Globus pallidus (tissue), 1 donor: ENCODE measurements at regions not wholly inside any gene's neighbourhood (a gene's known extent, or its start where the extent isn't known, plus 50 kb on each side); places are given as distances from the start of the nearest gene placed in this dataset.
A peak's percentile ranks its signal among the peaks of the same experiment; 100 is the strongest.

ENCODE experiments used
- DNase-seq: peaks from one replicate; pipeline ENCODE4 v3.0.0-alpha.2; 2015; ENCODE audit warnings: low spot score

DNA sequence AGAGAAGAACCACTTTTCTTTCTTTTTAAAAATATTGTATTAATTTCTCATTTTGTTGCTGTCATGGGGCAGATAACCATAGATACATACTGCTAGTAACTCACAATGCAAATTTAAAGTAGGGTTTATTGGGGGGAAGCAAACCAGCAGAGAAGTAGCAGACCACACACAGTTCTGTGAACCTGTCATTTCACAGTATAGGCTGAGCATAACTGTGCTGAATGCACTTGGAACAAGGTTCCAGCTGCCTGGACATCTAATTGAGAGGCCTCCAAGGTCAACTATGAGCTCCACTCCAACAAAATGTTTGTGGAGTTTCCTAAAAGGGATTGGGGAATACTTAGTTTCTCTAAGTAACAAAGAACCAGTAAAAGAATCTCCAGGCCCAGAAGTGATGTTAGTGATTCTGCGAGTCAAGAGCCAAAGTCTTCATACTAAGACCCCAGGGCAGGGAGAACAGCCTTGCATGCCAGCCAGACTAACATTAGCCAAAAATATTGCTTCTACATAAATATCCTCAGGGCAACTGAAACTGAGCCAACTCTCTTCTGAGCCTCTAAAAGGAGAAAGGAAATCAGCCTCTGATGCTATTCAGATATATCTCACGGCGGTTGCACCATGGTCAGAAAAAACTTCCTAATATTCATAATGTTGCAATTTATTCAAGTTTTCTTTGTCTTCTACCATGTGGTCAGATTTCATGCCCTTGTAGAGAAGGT is 856.4 kb upstream of the ALCAM start:
- no peak for DNase-seq

DNA sequence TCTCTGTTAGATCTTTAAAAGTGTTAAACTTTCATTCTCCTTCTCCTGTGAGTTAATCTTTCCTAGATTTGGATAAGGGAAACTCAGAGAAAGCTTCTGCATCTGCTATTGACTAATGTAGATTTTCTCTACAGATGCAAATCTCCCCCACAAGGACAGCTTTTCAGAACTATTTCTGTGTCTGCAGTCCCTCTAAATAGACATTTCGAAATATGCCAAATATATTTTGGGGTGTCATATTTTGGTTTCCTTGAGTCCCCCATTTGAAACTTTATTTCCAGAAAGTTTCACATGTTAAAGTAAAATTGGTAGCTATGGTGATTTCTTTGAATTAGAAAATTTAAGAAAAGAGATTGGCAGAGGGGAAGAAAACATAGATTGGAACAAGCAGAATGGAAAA is 852.3 kb upstream of the ALCAM start:
- no peak for DNase-seq

DNA sequence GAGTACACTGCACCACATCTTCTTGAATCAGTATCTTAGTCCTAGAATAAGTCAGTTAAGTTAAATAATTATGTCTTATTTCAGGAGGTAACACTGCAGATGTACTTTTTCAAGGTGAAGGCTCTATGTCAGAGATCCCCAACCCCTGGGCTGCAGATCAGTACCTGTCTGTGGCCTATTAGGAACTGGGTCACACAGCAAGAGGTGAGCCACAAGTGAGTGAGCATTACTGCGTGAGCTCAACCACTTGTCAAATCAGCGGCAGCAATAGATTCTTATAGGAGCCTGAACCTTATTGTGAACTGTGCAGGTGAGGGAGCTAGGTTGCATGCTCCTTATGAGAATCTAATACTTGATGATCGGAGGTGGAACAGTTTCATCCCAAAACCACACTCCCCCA is 851.9 kb upstream of the ALCAM start:
- no peak for DNase-seq

DNA sequence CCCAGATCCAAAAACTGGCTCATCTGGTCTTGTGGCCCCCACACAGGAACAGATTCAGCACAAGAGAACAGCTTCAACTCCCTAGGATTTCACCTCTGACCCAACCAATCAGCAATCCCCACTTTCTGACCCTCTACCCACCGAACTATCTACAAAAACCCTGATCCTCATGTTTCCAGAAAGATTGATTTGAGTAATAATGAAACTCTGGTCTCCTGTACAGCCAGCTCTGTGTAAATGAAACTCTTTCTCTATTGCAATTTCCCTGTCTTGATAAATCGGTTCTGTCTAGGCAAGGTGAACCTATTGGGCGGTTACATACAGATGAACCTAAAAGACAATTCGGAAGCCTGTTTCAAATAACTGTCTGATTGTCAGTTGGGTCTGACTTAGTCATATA is 847.6 kb upstream of the ALCAM start:
- DNase-seq, result peak; percentile 38

DNA sequence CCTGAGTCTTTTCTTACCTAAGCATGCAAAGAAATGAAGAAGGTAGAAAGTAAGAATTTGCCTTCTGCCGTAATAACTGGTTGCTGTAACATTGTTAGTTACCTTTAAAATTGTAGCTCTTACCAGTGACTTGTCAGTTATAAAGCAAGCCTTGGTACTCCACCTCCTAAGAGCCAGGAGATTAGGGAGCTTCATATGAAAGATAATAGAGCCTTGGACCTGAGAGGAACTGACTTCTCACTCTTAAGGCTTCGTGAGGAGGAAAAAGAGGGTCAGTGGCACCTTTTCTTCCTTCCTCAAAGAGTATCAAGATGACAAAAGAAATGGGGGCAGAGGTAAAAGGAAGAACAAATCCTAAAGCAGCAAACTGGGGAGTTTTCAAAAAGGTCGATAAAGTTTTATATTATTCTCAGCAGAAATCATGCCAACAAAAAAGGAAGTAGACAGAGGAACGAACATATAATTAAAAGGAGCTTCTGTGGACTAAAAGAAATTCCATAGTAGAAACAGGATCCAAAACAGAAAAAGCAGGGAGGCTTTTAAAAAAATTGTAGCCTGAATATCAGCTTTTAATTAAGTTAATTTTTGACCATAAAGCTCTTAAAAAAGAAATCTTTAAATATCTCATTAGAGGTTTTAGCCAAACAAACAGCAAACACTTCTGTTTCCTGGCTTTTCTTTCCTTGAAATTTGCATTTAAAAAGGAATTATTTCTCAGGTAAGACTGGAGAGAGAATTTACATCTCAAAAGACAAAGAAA is 847.1 kb upstream of the ALCAM start:
- DNase-seq, result no peak

DNA sequence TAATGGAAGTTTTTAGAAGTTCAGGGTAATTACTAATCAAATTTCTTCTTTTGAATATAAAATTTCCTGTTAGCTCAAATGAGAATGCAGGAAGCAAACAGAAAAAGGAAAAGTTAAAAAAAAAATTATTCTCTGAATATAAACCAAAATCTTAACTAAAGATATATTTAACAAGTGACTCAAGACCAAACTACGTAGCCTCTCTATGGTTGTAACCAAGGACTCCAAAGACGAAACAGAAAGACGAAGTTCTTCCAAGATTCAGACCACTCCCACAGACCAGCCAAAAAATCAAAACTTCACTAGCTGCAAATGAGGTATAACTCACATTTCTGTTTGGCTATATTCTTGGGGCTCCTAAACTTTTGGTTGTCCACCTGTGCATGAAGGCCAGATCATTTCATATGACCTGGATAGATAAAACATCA is 846.5 kb upstream of the ALCAM start:
- DNase-seq, result peak; percentile 10

DNA sequence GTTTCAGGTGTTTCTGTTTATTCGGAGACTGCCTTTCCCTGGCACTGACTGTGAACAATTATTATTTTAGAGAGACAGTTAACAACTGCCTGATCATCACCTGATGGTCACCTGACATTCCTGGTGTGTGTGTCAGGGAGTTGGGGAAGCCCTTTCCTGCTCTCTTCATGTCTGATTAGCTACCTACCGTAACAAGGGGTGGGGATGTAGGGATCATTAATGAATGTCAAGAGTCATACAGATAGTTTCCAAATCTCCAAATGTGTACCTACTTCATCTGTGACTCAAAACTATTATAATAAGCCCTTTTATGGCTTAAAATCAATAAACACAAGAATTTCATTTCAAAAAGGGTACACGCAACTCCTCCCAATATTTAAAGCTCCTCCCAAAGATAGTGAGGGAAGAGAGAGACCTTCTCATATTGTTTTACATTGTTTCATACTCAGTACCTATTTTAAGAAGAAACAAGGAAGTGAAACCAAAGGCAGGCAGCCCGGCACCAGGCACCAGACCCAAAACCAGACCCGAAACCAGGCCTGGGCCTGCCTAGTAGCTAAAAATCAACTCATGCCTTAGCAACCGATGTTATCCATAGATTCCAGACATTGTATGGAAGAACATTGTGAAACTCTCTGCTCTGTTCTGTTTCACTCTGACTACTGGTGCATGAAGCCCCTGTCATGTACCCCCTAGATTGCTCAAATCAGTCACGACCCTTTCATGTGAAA is 844.9 kb upstream of the ALCAM start:
- DNase-seq, result peak; percentile 31

DNA sequence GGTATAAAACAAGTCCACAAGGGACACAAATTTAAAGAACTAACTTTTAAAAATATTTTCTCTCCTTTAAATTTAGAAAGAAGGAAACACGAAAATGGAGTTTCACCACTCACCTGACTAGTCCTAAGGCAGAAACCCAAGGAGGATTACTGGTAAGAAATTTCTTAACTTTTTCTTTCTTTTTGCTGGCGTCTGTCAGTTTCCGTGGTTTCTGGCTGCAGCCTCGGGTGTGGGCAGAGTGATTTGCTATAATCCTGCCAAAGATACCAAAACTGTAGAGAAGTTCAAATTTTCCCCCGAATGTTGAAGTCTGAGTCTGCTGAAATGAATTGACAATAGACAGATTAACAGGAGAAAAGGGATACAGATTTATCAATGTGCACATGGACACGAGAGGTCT is 843.6 kb upstream of the ALCAM start:
- DNase-seq, result no peak

DNA sequence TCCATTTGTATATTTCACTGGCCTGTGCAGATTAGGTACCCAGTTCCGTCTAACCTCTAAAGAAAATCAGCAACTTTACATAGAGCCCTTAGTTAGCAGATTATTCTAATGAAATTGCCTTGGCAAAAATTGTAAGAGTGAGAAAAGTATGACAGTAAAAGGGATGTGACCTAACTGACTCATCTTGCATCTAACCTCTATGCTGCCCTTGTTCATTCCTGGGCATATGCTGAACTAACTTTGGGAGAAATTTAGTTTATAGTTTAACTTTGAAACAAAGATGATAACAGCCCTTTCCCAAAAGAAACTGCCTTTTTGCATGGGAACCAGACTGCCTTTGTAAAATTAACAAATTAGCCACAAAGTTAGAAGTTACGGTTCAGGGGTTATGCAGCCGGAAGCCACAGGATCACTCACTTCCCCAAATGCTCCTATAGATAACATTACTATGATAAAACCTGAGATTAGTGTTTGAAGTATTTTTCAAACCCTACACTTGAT is 839.8 kb upstream of the ALCAM start:
- no peak for DNase-seq

DNA sequence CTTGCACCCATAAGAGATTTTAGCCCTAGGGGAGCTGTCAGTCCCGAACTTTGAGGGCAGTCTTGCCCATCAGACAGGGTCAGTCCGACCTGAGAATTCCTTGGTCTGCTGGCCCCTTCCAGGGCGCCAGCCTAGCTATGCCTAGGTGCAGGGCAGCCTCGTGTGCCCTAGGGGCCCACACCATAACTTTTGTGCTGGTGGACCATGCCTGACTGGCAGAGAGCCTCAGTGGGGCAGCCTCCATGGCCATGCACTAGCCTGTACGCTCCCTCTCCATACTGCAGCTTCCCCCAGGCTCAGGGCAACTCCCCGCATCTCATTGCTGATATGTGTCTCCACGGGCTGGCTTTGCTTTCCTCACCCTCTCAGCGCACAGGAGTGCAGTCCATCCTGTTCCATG is 835.8 kb upstream of the ALCAM start:
- DNase-seq, result no peak

DNA sequence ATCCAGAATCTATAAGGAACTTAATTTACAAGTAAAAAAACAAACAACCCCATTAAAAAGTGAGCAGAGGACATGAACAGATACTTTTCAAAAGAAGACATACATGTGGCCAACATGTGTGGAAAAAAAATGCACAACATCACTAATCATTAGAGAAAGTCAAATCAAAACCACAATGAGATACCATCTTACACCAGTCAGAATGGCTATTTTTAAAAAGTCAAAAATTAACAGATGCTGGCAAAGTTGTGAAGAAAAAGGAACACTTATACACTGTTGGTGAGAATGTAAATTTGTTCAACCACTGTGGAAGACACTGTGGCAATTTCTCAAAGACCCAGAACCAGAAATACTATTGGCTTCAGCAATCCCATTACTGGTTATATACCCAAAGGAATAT is 830.0 kb upstream of the ALCAM start:
- no peak for DNase-seq

DNA sequence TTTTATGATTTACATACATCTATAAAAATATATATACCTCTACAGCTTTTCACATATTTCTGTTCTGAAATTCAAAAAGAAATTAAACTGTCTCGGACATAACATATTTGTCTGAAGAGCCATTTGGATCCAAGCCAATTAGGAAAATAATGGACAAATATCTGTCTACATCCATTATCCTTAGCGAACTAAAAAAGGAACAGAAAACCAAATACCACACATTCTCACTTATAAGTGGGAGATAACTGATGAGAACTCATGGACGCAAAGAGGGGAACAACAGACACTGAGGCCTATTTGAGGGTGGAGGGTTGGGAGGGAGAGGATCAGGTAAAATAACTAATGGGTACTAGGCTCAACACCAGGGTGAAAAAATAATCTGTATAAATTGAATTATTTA is 829.4 kb upstream of the ALCAM start:
- DNase-seq, result no peak

DNA sequence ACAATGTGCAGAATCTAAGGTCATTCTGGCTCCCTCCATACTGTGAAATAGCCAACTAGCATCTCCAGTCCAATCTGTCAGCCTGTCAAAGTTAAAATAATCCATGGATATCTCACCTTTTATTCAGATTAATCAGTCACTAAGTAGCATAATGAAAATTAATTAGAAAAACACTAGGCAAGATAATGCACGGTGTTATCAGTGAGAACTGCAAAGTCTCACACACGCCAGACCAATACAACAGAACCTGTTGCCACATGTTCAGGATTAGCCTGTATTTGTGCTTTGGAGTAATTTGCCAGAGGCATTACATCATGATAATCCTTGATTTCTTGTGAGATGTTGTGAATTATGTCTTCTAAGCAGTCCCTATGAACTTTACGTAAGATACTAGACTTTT is 820.4 kb upstream of the ALCAM start:
- no peak for DNase-seq

DNA sequence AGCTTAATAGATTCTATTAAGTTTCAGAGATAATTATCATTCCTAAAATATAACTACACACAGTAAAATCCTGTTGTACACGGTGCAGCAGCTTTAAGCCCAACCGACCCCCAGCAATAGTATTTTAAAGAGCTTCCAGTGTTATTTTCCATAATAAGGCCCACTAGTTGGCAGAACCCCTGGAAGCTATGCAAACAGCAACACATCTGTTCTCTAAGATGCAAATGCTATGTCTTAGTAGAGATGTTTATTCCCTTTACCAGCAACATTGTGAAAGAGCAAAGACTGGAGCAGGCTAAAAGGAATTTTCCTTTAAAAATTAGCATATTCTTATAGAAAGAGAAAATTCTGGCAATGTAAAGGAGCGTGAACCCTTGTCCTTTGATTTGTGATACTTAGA is 819.7 kb upstream of the ALCAM start:
- no peak for DNase-seq

DNA sequence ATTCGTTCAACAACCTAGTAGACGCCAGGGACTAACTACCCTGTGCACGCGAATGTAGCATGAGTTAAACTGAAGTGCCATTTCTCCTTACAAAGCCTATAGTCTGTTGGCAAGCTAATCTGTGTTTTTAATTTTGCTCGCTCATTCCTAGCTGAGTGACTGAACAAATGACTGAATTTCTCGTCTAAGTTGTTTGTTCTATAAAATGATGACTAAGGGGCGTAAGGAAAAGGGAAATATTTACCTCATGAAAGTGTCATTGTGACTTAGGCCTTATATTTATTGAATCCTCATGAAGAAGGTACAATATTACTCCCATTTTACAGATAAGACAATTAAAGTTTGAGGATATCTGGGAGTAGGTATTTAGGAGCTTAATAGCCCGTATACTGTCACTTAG is 818.3 kb upstream of the ALCAM start:
- DNase-seq, result no peak

DNA sequence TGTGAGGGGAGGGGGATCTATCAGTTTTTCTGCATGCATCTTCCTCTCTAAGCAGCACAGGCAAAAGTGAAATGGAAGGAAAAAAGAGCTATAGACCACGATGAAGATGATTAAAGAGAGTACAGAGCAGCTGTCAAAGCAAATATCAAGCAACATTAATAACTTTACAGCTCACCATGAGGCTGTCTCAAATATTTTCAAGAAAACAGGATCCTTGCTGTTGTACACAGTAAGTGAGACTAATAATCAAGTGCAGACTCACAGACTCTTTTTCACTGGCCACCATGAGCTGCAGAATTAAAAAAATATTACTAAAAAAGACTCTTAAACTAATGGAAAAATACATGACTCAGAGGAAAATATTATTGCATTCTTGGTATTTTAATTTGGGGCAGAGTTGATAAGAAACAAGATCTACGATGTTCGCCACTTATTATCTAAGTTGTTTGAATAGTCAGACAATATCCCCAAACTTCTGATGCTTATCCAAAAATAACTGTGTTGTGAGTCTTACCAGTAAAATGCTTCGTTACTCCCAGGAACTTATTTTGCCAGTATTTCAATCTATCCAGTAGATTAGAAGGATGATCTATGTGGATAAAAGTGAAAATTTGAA is 817.5 kb upstream of the ALCAM start:
- no peak for DNase-seq

DNA sequence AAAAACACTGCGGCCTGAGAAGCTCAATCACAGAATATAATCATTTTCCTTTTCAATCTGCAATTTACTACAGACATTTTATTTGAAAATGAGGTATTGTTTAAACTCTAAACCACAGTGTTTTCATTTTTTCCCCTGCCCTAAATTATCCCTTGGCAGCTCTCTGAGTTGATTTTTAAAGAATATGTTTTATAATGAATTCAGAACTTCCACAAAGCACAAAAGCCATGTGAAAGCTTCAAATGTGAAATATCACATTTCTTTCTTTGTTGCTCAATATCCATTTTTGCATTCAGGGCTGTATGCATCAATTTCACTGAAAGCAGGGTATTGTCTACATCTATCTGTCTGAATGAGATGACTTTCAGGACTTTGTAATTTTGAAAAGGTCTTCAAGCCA is 813.6 kb upstream of the ALCAM start:
- no peak for DNase-seq

DNA sequence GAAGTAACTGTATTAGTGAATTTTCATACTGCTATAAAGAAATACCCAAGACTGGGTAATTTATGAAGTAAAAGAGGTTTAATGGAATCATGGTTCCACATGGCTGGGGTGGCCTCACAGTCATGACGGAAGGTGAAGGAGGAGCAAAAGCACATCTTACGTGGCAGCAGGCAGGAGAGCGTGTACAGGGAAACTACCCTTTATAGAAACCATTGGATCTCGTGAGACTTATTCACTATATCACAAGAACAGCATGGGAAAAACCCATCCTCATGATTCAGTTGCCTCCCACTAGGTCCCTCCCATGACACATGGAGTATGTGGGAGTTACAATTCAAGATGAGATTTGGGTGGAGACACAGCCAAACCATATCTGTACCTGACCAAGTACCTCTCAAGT is 812.3 kb upstream of the ALCAM start:
- DNase-seq, result no peak

DNA sequence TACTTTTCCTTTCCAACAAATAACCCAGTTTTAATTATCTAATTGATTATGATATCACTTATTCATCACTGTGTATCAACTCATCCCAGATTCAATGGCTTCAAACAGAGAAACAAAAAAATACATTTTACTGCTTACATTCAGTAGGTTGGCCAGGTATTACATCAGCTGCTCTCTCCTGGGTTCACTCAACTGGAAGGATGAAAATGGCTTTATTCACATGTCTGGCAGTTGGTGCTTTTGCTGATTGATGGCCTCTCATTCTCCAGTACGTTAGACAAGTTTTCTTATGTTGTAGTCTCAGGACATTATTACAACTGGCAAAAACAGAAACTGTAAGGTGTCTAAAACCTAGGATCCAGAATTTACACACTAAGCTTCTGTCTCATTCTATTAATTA is 811.0 kb upstream of the ALCAM start:
- no peak for DNase-seq

DNA sequence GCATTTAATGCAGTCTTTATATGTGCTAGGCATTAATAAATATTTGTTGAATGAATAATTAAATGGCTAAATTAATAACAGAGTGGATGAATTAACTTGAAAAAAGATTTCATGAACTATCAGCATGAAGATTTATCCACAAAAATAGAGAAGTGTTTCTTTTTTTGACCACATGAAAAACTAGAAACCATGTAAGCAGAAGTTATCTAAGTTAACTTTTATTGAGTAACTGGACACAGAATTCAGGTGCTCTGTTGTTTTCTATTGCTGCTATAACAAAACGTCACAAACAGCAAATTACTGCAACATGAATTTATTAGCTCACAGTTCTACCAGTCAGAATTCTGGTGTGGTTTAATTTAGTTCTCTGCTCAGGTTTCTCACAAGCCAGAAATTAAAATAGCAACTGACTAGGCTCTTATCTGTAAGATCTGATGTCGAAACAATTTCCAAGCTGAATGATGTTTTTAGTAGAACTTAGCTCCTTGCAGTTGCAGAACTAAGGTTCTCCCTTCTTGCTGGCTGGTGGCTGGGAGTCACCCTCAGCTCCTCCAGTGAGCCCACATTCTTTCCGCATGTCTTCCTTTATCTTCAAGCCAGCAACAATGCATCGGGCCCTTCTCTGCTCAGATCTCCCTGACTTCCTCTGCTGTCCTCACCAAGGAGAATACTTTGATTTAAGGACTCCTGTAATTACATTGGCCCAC is 810.2 kb upstream of the ALCAM start:
- no peak for DNase-seq

DNA sequence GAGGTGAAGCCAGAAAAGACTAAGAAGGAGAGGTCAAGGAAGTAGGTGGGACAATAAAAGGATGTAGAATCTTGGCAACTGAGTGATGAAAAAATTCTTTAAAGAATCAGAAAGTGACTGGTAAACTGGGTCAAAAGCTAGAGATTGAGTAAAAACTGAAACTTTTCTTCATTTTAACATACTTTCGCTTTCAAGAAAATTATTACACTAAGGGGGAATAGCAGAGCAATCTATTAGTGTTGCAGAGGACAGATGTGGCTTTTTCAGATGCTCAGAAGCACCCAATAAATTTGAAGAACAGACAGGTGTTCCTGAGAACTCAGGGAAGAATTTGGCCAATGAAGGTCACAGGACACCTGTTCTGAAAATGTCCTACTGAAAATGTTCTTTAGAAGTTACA is 805.4 kb upstream of the ALCAM start:
- DNase-seq, result no peak
